Activated CD8-positive, alpha-beta memory T cell treated with anti-CD3 and anti-CD28 coated beads for 1 hour (primary cell): ENCODE measurements at regions not wholly inside any gene's neighbourhood (a gene's known extent, or its start where the extent isn't known, plus 50 kb on each side); places are given as distances from the start of the nearest gene placed in this dataset.
"Not testable (repeated sequence)": the region's sequence is repeated elsewhere in the genome, so short reads cannot be mapped to it uniquely, and the experiment has no call there.

Source experiments
- DNase-seq, 2 donors: peaks; one replicate each; pipeline ENCODE4 v3.0.0-alpha.2; 2020; ENCODE audit warnings: low read depth in 1 of 2; ENCODE audit errors: extremely low read depth in 1 of 2

- not testable (repeated sequence) for DNase-seq
Observed at GRCh38 chr3:94648270-94649180, 585.7 kb downstream of the NSUN3 start.

GRCh38 chr3:94654096-94654495 is 591.2 kb downstream of the NSUN3 start:
- no peak for DNase-seq

- DNase-seq: no peak
Observed at GRCh38 chr3:94665922-94666321, 603.1 kb downstream of the NSUN3 start.

GRCh38 chr3:94671078-94671477 is 608.2 kb downstream of the NSUN3 start:
- DNase-seq: no peak

- DNase-seq: no peak
Observed at GRCh38 chr3:94673876-94674275, 611.0 kb downstream of the NSUN3 start.

GRCh38 chr3:94686208-94686607 is 623.3 kb downstream of the NSUN3 start:
- DNase-seq: no peak

GRCh38 chr3:94693997-94694640 is 631.3 kb downstream of the NSUN3 start:
- no peak for DNase-seq

- no peak for DNase-seq
Observed at GRCh38 chr3:94694894-94695293, 632.0 kb downstream of the NSUN3 start.

GRCh38 chr3:94704467-94704866 is 641.6 kb downstream of the NSUN3 start:
- no peak for DNase-seq

GRCh38 chr3:94709249-94709902 is 646.5 kb downstream of the NSUN3 start:
- no peak for DNase-seq

- DNase-seq: no peak
Observed at GRCh38 chr3:94714194-94714593, 651.3 kb downstream of the NSUN3 start.

- no peak for DNase-seq
Observed at GRCh38 chr3:94716326-94717018, 653.6 kb downstream of the NSUN3 start.

- no peak for DNase-seq
Observed at GRCh38 chr3:94734206-94734605, 671.3 kb downstream of the NSUN3 start.

GRCh38 chr3:94735354-94735753 is 672.5 kb downstream of the NSUN3 start:
- no peak for DNase-seq

GRCh38 chr3:94737116-94737515 is 674.3 kb downstream of the NSUN3 start:
- DNase-seq: no peak

GRCh38 chr3:94739420-94739819 is 676.6 kb downstream of the NSUN3 start:
- DNase-seq: no peak

GRCh38 chr3:94758751-94759150 is 695.9 kb downstream of the NSUN3 start:
- DNase-seq: no peak

GRCh38 chr3:94772402-94772801 is 709.5 kb downstream of the NSUN3 start:
- DNase-seq: no peak

GRCh38 chr3:94775746-94776145 is 712.9 kb downstream of the NSUN3 start:
- no peak for DNase-seq

- no peak for DNase-seq
Observed at GRCh38 chr3:94776401-94776915, 713.6 kb downstream of the NSUN3 start.

- DNase-seq: no peak
Observed at GRCh38 chr3:94778289-94778688, 715.4 kb downstream of the NSUN3 start.
